Stimulated activated naive CD8-positive, alpha-beta T cell treated with anti-CD3 and anti-CD28 coated beads, Interleukin-15, amount 100 ng/mL, for 72 hours (primary cell): ENCODE measurements at regions not wholly inside any gene's neighbourhood (a gene's known extent, or its start where the extent isn't known, plus 50 kb on each side); places are given as distances from the start of the nearest gene placed in this dataset.

Experiments used
- ATAC-seq: fragments of 150-1000 bp; cut with Tn5 transposase; 2 replicates; pipeline ENCODE4 v1.10.0; 2021; ENCODE audit warnings: mild to moderate bottlenecking, moderate library complexity
- DNase-seq, 2 donors: peaks; one replicate each; pipeline ENCODE4 v3.0.0; 2021 to 2022
- H3K27ac Mint-ChIP-seq, 2 donors: one replicate each; pipeline ENCODE4 v1.8.0; 2022; ENCODE audit warnings: mild to moderate bottlenecking in 2 of 2, mixed read lengths in 2 of 2, moderate library complexity in 2 of 2
- H3K27me3 Mint-ChIP-seq: one replicate; pipeline ENCODE4 v1.8.0; 2022; ENCODE audit warnings: mixed read lengths
- H3K4me1 Mint-ChIP-seq: one replicate; pipeline ENCODE4 v1.8.0; 2022; ENCODE audit warnings: mild to moderate bottlenecking, mixed read lengths
- H3K4me3 Mint-ChIP-seq, 2 donors: one replicate each; pipeline ENCODE4 v1.8.0; 2022; ENCODE audit warnings: mild to moderate bottlenecking in 2 of 2, mixed read lengths in 2 of 2, moderate library complexity in 1 of 2
- H3K9me3 Mint-ChIP-seq, 2 donors: one replicate each; pipeline ENCODE4 v1.8.0; 2022; ENCODE audit warnings: mixed read lengths in 2 of 2

GRCh38 chr2:125108251-125108650 is 1083.2 kb downstream of the CNTNAP5 start:
- no peak for DNase-seq
- no peak for ATAC-seq
- Mint-ChIP-seq H3K27me3 (no peaks in the 10 kb centered on the region), H3K4me3 (no peak overlapping the region), H3K4me1 (no peaks in the 10 kb centered on the region), H3K27ac (no peak overlapping the region), H3K9me3 (peaks cover 0 to 5% of the 10 kb centered on the region in 2 donors)

- peaks cover 6 to 28% of the 10 kb centered on the region in 2 donors for H3K9me3 Mint-ChIP-seq
- ATAC-seq, result no peak
- no peaks in the 10 kb centered on the region for H3K4me1 Mint-ChIP-seq
These were observed 1100.8 kb downstream of the CNTNAP5 start for GRCh38 chr2:125125902-125126301.

DNA sequence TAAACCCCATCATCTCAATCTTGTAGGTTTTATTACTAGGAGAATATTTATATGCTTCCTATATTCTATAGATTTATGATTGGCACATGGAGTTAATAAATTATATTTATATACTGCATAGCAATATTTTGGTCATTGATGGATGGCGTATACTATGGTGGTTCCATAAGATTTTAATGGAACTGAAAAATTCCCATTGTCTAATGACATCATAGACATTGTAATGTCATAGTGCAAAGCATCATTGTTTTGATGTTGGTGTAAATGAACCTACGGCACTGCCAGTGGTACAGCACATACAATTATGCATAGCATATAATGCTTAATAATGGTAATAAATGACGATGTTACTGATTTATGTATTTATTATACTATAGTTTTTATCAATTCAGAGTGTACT is 1135.9 kb downstream of the CNTNAP5 start:
- DNase-seq, result no peak
- H3K27me3 Mint-ChIP-seq, result no peaks in the 10 kb centered on the region
- no peaks in the 10 kb centered on the region for H3K4me1 Mint-ChIP-seq
- H3K27ac Mint-ChIP-seq, result no peak overlapping the region
- H3K4me3 Mint-ChIP-seq, result no peak overlapping the region
- ATAC-seq, result no peak
- H3K9me3 Mint-ChIP-seq, result peaks cover 8 to 11% of the 10 kb centered on the region in 2 donors

More at GRCh38 chr2:125125902-125126301, 1100.8 kb downstream of the CNTNAP5 start:
- no peak overlapping the region for H3K27ac Mint-ChIP-seq
- DNase-seq, result no peak
- no peak overlapping the region for H3K4me3 Mint-ChIP-seq
- no peaks in the 10 kb centered on the region for H3K27me3 Mint-ChIP-seq

DNA sequence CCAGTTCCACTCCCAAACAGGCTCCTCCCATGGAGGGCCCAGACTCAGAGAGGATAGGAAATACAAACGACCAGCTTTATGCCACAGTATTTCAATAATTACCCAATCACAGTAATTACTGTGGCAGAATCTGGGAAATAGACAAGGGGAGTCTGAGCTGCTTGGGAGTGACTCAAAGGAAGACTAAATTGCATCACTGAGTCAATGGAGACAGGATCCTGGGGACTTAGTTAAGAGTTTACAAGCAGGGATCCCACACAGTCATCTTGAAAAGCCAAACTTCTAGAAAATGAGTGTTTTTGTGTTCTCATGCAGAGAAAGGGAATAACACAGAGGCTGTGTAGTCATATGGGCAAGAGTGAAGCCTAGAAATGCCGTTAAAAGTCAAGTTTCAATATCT is 1142.1 kb downstream of the CNTNAP5 start:
- Mint-ChIP-seq H3K4me1 (no peaks in the 10 kb centered on the region), H3K9me3 (peaks cover 5 to 14% of the 10 kb centered on the region in 2 donors), H3K27ac (no peak overlapping the region), H3K4me3 (no peak overlapping the region), H3K27me3 (no peaks in the 10 kb centered on the region)
- no peak for DNase-seq
- ATAC-seq, result no peak

GRCh38 chr2:125167820-125168219 is 1142.7 kb downstream of the CNTNAP5 start:
- no peaks in the 10 kb centered on the region for H3K27me3 Mint-ChIP-seq
- no peak overlapping the region for H3K4me3 Mint-ChIP-seq
- peaks cover 5 to 14% of the 10 kb centered on the region in 2 donors for H3K9me3 Mint-ChIP-seq
- no peaks in the 10 kb centered on the region for H3K4me1 Mint-ChIP-seq
- H3K27ac Mint-ChIP-seq, result no peak overlapping the region
- ATAC-seq, result no peak
- DNase-seq, result no peak

- Mint-ChIP-seq H3K9me3 (peaks cover 5 to 14% of the 10 kb centered on the region in 2 donors), H3K4me3 (no peak overlapping the region), H3K4me1 (no peaks in the 10 kb centered on the region), H3K27ac (no peak overlapping the region), H3K27me3 (no peaks in the 10 kb centered on the region)
- no peak for DNase-seq
- no peak for ATAC-seq
These were observed 1143.4 kb downstream of the CNTNAP5 start for GRCh38 chr2:125168442-125168841.

DNA sequence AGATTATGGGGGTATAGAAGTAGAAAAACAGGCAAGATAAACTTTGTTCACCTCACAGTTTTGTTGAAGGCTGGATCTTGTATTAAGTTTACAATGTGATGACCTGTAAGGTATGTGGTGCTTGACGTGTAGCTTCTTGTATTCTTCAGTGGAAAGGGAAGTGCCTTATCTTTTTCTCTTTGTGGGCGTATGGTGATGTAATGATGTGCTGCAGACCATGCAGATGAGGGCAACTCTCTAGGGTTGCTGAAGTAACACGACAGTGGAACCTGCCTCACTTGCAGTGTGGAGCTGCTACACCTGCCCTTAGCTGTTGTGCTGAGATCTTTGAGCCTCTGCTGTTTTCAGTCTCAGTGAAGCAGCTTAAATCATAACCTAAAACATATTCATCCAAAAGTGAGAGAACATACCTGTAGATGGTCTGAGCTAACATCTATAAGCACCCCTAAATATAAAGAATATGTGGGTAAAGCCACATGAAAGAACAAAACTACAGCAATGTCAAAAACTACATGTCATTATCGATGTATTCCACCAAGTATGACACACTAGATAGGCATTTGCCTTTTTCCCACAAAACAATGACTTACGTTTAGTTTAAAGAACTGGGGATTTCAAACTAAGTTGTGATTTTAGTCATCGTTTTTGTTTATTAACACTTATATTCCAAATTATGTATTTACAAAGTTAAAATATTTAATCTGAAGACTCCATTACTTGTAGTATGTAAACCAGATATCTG is 1144.1 kb downstream of the CNTNAP5 start:
- DNase-seq, result no peak
- H3K4me3 Mint-ChIP-seq, result no peak overlapping the region
- no peaks in the 10 kb centered on the region for H3K27me3 Mint-ChIP-seq
- no peaks in the 10 kb centered on the region for H3K4me1 Mint-ChIP-seq
- no peak for ATAC-seq
- H3K27ac Mint-ChIP-seq, result no peak overlapping the region
- H3K9me3 Mint-ChIP-seq, result peaks cover 5 to 14% of the 10 kb centered on the region in 2 donors

GRCh38 chr2:125169764-125170146 is 1144.7 kb downstream of the CNTNAP5 start:
- H3K27me3 Mint-ChIP-seq, result no peaks in the 10 kb centered on the region

GRCh38 chr2:125172181-125172580 is 1147.1 kb downstream of the CNTNAP5 start:
- H3K27ac Mint-ChIP-seq, result no peak overlapping the region
- peaks cover 5 to 7% of the 10 kb centered on the region in 2 donors for H3K9me3 Mint-ChIP-seq
- no peaks in the 10 kb centered on the region for H3K4me1 Mint-ChIP-seq
- H3K27me3 Mint-ChIP-seq, result no peaks in the 10 kb centered on the region
- ATAC-seq (no peak), DNase-seq (no peak)
- no peak overlapping the region for H3K4me3 Mint-ChIP-seq

More at GRCh38 chr2:125169764-125170146, 1144.7 kb downstream of the CNTNAP5 start:
- ATAC-seq (no peak), DNase-seq (no peak)
- Mint-ChIP-seq H3K9me3 (peaks cover 5 to 14% of the 10 kb centered on the region in 2 donors), H3K27ac (no peak overlapping the region), H3K4me1 (no peaks in the 10 kb centered on the region), H3K4me3 (no peak overlapping the region)

DNA sequence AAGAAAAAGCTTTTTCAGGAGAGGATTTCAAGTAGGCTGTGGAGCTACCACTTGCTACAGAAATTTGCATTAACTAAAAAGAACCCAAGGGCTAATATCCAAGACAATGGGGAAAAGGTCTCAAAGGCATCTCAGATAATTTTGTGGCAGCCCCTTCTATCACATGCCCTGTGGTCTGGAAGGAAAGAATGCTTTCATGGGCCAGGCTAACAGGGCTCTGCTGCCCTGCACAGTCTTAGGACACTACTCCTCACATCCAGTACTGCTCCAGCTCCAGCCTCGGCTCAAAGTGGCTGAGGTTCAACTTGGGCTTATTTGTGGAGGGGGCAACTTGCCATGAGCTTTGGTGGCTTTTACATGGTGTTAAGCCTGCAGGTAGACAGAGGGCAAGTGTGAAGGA is 1150.3 kb downstream of the CNTNAP5 start:
- Mint-ChIP-seq H3K4me1 (no peaks in the 10 kb centered on the region), H3K27me3 (no peaks in the 10 kb centered on the region), H3K27ac (no peak overlapping the region), H3K9me3 (peaks cover 3 to 7% of the 10 kb centered on the region in 2 donors), H3K4me3 (no peak overlapping the region)
- DNase-seq, result no peak
- ATAC-seq, result no peak

GRCh38 chr2:125185691-125186270 is 1160.7 kb downstream of the CNTNAP5 start:
- Mint-ChIP-seq H3K27ac (no peak overlapping the region), H3K4me3 (no peak overlapping the region), H3K27me3 (no peaks in the 10 kb centered on the region), H3K4me1 (no peaks in the 10 kb centered on the region), H3K9me3 (peaks cover 6 to 10% of the 10 kb centered on the region in 2 donors)
- DNase-seq (no peak), ATAC-seq (no peak)

DNA sequence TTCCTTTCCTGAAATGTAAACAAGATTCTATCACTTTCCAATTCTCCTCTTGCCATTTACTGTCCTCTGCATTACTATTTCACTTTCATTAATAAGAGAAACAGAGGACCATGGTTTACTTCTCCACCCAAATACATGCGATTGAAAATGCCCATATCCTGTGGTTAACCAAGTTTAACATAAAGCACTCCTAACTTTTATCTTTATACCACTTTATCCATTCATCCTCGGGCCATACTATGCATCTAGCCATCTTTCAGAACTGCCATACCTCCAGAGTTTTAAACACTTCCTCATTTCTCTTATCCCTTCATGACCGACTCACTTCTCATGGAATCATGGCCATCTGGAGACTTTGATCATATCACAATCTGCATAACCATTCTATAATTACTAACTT is 1182.3 kb downstream of the CNTNAP5 start:
- Mint-ChIP-seq H3K4me3 (no peak overlapping the region), H3K27me3 (no peaks in the 10 kb centered on the region), H3K4me1 (no peaks in the 10 kb centered on the region), H3K9me3 (peaks cover 14 to 16% of the 10 kb centered on the region in 2 donors), H3K27ac (no peak overlapping the region)
- no peak for ATAC-seq
- no peak for DNase-seq

- DNase-seq, result no peak
- H3K27ac Mint-ChIP-seq, result no peak overlapping the region
- H3K27me3 Mint-ChIP-seq, result no peaks in the 10 kb centered on the region
- ATAC-seq, result no peak
- no peaks in the 10 kb centered on the region for H3K4me1 Mint-ChIP-seq
- no peak overlapping the region for H3K4me3 Mint-ChIP-seq
- peaks cover 17 to 30% of the 10 kb centered on the region in 2 donors for H3K9me3 Mint-ChIP-seq
These were observed 1191.2 kb downstream of the CNTNAP5 start for GRCh38 chr2:125216321-125216720.

DNA sequence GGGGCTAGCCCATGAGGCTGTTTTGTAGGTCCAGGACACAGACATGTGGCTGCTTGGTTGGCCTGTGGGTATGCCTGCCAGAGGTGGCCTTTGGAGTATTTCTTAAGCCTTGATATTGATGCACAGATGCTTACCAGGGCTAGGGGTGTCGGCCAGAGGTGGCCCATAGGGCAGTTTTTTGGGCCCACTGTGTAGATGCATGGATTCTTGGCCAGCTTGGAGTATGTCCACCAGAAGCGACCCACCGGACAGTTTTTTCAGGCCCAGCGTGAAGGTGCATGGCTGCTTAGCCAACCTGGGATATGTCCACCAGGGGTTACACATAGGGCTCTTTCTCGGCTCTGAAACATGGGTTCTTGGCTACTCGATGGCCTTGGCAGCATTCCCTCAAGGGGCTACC is 1199.1 kb downstream of the CNTNAP5 start:
- Mint-ChIP-seq H3K27ac (no peak overlapping the region), H3K4me3 (no peak overlapping the region), H3K27me3 (no peaks in the 10 kb centered on the region), H3K9me3 (peaks cover 19 to 33% of the 10 kb centered on the region in 2 donors), H3K4me1 (no peaks in the 10 kb centered on the region)
- no peak for DNase-seq
- ATAC-seq, result no peak

DNA sequence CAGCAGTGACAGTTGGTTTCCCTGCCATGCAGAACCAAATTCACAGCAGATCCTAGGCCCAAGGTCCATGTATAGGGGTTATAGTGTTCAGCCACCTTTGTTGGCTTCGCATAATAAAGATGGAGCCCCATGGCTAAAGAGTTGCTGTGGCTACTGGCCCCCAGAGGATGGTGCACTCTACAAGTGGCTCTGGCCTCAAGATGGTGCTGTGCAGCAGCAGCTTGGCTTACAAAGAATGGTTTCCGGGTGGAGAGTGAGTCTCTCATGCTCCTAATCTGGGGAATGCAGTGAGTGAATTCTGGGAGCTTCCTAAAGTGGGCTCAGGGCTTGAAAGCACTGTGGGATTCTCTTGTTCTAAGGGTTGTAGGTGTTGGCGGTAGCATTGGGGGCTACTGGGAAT is 1199.7 kb downstream of the CNTNAP5 start:
- no peak overlapping the region for H3K27ac Mint-ChIP-seq
- H3K4me3 Mint-ChIP-seq, result no peak overlapping the region
- H3K9me3 Mint-ChIP-seq, result peaks cover 16 to 31% of the 10 kb centered on the region in 2 donors
- DNase-seq (no peak), ATAC-seq (no peak)
- H3K4me1 Mint-ChIP-seq, result no peaks in the 10 kb centered on the region
- no peaks in the 10 kb centered on the region for H3K27me3 Mint-ChIP-seq

DNA sequence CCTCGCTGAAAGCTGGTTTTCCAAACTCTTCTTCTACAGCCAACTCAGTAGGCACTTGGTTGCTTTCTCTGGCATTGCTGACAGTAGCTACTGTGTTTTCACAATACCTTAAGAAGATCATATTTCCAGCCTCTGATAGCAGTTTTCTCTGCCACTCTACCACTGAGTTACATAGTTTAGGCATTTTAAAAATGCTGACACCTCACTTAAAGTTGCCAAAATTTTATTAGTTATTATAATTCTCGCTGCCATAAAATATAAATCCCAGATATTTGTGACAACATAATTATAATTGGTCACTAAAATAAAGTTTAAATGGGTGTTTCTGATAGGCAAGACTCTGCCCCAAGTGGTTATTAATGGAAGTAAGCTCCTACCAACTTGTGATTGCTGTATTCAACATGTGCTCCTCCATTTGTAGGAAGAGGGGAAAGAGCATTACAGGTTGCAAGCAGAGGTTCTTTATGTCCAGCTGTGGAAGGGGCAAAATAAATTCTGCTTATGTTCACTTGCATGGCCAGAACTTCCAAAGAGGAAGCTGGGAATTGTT is 1202.8 kb downstream of the CNTNAP5 start:
- H3K4me3 Mint-ChIP-seq, result no peak overlapping the region
- H3K27ac Mint-ChIP-seq, result no peak overlapping the region
- H3K4me1 Mint-ChIP-seq, result no peaks in the 10 kb centered on the region
- ATAC-seq, result no peak
- DNase-seq, result no peak
- H3K9me3 Mint-ChIP-seq, result peaks cover 5% of the 10 kb centered on the region in 2 donors
- H3K27me3 Mint-ChIP-seq, result no peaks in the 10 kb centered on the region
